Stimulated activated CD4-positive, alpha-beta T cell treated with anti-CD3 and anti-CD28 coated beads, Interleukin-15, amount 100 ng/mL, for 48 hours (primary cell): ENCODE measurements at regions not wholly inside any gene's neighbourhood (a gene's known extent, or its start where the extent isn't known, plus 50 kb on each side); places are given as distances from the start of the nearest gene placed in this dataset.
"Not testable (repeated sequence)": the region's sequence is repeated elsewhere in the genome, so short reads cannot be mapped to it uniquely, and the experiment has no call there.

Experiments
- DNase-seq, 2 donors: peaks; one replicate each; pipeline ENCODE4 v3.0.0-alpha.2; 2020; ENCODE audit warnings: low read depth in 2 of 2

DNA sequence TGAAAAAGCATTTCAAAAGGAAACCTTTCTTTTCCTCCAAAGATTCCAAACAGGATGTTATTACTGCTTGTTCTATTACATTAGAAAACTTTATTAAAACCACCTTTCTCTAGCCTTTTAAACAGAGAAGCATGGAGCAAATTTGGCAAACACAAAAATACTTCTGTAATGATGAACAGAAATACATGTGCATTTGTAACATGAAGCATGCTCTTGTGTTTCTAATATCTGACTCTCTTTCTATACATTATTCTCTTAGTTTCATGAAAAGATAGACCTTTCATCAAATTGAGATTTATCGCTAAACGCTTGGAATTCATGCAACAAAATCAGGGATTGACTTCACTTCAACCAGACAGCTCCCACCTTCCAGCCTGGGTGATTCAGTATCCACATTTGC, 152.8 kb upstream of the IRS2 start:
- no peak for DNase-seq

DNA sequence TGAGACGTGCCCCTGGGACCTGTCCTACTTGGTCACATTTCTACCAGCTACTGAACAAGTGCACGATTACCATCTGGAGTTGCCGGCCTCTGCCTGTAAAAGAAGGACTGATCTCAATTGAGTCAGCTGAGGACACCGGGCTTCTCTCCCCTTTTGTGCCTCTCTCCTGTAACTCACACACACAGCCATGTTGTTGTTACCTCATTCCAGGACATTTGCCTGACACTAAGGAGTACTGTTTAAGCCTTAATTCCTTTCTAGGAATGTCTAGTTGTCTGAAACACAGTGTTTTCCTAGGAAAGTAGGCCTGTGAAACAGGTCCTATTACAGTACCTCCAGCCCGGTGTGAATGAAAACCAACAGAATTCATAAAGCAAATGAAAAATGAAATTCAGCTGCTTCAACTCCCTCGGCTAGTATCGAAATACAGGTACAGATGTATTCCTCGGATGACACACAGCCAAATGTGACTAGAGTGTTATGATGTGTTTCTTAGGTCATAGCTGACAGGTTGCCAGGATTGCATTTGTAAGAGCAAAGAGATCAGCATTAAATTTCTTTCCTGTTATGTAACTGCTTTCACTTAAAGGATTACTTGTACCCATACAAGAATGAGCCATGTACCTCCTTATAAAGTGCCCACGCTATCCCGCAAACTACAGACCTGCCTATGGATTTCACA, 152.0 kb upstream of the IRS2 start:
- no peak for DNase-seq

DNA sequence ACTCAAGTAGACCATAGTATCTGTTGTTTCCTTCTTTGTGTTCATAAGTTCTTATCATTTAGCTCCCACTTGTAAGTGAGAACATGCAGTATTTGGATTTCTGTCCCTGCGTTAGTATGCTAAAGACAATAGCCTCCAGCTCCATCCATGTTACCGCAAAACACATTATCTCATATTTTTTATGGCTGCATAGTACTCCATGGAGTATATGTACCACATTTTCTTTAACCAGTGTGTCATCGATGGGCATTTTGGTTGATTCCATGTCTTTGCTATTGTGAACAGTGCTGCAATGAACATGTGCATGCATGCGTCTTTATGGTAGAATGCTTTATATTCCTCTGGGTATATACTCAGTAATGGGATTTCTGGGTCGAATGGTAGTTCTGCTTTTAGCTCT, 148.1 kb upstream of the IRS2 start:
- not testable (repeated sequence) for DNase-seq

DNA sequence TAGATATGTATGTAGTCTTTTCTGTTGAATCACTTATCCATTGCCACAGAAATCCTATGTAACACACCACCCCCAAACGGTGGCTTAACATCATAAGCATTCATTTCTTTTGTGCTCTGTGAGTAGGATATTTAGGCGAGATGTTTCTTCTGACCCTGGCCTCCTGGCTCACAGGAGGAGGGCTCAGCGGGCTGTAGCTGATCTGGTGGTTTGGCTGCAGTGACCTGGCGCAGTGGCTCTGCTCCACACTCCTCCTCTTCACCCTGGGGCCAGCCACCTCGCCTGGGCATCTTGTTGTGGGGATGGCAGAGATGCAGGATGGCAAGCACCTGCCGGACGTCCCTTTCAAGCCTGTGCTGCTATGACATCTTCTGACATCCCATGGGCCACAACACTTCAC, 147.1 kb upstream of the IRS2 start:
- DNase-seq: no peak

DNA sequence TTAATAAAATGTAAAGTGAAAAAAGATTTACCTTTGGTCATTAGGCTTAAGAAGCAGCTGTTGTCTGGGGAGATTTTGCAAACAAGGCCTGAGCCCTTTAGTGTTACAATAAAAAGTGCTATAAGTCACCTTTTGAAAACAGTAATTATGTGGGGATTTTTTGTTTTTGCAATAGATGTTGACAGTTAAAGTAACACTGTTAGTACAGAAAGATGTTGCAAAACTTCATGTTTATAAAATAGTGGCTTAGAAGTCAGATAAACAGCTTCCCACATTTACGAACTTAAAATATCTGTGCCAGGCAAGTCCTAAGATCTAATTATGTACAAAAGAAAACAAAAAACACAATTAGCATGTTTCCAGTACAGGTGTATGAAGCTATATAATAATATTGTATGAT, 138.0 kb upstream of the IRS2 start:
- no peak for DNase-seq

DNA sequence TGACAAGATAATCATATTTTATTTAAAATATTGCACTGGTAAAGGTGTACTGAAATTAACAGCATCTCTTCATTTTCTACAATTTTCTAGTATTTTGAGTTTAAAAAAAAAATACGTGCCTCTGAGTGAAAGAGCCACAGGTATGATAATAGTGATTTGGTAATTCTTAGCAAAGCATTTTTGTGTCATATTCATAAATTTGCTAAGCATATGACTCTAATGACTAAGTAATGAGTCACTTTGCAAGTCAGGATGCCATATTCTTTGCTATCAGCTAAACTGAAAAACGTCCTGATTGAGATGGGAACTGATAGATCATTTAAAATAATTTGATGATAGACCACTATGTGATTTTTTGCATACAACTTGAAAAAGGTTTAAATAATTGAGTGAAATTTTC, 136.1 kb upstream of the IRS2 start:
- no peak for DNase-seq

DNA sequence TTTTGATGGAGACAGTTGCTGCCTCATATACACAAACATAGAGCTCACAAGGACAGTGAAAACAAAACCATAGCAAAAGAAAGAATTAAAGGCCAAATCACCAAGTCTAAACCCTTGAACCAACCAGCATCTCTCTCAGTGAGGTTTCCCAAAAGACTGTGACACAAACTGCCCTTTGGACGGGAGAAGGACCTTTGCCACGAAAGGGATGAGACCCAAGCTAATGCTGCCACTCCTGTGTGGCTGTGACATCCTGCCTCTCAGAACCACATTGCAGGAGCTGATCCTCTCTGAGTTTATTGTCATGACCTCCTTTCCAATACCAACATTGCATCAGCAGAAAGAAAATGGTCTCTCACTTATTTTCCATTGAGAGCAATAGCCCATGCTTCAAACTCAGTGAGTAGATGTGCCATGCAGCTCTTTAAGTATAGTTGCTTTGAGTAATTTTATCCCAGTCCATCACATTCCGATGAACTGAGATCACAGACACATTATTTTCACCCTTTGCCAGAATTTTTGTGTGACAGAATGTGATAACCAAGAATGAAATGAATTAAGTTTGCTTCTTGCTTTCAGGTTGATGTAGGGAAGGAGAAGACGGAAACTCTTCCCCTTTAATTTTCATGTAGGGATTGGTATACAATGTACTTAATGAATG, 133.5 kb upstream of the IRS2 start:
- no peak for DNase-seq

DNA sequence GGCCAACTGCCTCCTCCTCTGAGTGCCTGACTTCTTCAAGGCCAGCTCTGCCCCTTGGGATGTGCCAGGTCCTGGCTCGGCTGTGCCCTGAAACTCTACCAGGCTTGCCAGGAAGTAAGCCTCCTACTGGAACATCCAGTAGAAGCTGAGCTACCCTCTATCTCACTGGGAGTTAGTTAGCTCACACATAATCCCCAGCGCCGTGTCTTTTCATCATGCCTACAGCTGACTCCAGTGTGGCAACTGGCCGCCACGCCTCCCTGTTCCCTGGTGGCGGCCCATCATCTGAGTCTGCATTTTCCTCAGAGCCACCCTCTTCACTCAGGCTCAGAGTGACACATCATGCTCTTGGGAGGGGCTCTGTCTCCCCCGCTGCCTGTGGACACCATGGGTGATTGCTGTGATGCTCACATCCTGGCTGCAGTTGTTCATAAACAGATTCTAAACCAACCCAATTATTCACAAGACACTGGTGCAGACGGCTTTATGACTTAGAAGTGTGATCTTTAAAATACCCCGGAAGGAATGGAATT, 131.9 kb upstream of the IRS2 start:
- DNase-seq: no peak

DNA sequence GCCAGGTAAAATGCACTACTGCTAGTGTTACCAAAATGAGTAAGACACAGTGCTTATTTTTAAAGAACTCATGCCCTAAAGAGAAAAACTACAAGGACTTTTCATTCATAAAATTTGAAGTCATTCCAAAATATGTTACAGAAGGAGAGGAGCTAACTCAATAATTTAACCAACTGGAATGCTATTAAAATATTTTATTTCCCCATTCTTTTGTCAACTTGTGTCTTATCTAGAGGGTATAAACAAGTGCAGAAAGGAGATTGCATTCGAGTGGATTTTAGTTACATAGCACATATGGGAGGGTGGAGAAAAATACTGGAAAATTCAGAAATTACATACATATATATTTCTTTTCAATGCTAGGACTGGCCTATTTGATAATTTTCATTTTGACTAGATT, 131.0 kb upstream of the IRS2 start:
- DNase-seq: no peak

DNA sequence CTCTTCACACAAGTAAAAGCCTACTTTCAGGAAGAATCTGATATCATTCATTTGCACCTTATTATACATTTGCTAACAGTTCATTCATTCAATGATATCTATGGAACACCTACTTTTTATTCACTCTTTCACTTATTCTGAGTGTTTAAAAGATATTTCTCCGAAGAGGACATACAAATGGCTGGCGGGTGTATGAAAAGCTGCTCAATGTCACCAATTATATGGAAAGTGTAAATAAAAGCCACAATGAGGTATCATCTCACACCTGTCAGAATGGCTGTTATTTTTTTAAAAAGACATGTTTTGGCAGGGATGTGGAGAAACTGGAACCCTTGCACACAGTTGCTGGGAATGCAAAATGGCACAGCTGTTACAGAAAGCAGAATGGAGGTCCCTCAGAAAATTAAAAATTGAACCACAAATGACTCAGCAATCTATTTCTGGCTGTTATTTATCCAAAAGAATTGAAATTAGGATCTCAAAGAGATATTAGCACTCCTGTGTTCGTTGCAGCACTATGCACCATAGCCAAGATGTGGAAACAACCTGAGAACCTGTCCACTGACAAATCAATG, 127.6 kb upstream of the IRS2 start:
- DNase-seq: no peak

DNA sequence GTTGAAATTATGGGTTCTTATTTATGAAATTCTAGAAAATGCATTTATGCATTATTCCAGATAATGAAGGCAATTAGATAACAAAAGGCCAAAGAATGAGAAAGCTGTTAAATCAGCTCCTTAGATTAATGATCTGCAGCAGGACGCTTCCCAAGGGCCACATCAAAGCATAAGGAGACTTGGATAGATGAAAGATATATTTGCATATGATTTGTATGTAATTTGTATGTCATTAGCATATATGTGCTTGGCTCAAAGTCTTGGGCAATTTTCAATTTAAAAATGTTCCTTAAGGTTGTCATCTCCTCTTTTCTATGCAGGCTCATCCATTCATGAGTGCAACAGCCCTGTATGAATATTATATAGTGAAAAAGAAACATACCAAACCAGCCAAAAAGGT, 126.8 kb upstream of the IRS2 start:
- DNase-seq: no peak

DNA sequence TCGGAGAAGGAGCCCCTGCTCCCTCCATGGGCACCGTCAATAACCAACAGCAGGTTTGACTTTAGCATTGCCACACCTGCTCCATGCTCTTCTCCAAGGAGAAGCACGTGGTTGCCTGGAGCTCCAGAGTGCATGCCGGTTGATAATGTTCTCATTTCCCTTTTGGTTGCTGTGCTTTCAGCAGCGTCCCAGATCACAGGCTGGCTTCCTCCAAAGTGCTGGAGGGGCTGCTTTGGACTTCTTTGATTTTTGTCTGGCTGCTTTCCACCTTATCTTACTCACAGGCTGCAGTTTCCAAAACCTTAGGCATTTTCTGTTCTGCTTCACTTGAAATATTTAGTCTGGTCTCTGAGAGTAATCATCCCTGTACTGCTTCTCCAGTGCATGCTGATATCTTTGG, 123.8 kb upstream of the IRS2 start:
- no peak for DNase-seq

DNA sequence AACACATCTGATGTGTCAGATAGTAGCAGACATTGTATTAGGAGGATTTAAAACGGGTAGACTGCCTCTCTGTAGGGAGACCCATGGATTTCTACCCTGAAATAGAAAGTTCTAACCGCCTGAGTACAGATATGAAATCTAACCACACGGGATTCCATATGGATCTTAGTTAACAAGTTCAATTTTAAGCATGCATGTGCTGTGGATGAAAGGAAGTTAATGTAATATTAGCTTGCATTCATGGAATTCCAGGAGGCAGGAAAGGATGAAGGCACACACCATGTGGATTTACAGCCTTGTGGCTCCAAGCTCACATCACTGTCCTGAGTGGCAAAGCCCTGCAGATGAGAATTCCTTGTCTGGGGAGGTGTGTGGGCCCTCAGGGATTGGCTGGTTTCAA, 120.6 kb upstream of the IRS2 start:
- DNase-seq: no peak

DNA sequence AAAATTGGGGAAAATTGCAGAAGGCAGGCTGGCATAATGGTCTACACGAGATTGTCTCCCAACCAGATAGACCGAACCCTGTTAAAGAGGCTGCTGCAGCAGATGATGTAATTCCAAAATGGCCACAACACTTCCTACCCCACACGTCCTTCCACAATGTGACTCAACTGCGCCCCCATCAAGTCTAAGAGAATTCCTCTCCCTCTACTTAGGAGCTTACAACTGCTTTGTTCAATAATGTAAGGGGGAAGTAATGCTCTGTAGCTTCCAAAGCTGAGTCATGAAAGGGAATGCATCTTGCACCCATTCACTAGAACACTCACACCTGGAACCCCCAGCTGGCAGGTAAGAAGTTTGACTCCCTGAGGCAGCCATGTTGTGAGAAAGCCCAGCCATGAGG, 117.8 kb upstream of the IRS2 start:
- DNase-seq: no peak

DNA sequence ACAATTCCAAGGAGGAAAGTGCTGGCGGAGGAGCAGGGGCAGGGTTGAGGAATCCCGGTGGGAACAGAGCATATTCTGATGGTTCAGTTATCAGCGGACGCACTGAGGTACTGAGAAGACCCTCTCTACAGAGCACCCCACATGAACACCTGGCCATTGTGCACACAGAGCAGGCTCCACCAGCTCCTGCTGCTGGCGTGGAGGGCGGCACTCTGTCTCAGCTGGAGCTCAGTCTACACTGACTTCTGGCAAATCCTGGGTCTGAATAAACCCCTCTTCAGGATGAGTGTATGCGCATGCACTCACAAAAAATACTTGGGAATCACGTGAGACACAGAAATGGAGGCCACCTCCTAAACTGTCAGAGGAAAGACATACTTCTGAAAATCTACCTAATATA, 114.4 kb upstream of the IRS2 start:
- DNase-seq: no peak

DNA sequence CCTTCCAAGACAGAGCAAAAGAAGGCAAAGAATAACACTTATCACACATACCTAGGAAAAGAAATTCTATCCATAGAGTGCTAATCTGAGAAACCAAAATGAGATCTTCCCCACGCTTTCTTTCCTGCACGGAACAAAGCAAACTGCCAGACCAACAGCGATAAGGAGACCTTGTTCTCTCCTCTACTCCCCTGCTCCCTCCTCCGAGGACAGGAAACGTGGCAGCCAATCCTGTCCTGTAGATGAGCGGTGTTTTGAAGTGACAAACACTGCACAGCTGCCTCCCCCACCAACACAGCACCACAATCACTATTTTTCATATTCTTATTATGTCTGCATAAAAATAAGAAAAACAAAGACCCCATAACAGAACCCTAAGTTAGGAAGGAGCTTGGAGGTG, 113.9 kb upstream of the IRS2 start:
- DNase-seq: no peak

DNA sequence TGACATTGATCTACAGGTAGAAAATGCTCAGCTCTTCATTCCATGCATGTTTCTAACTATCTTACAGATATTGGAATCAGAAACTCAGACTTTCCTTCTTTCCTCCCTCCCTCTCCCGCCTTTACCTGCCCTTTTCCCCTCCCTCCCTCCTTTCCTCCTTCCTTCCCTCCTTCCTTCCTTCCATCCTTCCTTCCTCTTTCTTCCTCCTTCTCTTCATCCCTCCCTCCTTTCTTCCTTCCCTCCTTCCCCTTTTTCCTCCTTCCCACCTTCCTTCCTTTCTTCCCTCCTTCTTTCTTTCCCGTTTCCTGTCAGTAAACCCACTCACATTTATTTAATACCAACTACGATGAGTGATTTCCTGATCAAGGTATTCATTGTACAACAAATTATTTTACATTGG, 113.4 kb upstream of the IRS2 start:
- DNase-seq: no peak

DNA sequence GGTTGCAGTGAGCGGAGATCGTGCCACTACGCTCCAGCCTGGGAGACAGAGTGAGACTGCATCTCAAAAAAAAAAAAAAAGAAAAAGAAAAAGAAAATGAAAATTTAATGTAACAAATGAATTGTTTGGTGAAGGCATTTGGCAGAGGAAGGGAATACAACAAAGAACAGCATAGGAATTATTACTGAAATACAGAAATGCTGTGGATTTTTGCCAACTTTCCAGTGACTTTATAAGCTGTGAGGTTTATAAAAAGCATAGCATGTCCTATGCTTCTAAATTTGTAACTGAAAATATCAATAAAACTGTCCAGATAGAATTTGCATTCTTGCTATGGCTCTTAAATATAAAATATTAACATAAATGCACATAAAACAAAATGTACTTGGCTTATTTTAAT, 112.9 kb upstream of the IRS2 start:
- DNase-seq: no peak

DNA sequence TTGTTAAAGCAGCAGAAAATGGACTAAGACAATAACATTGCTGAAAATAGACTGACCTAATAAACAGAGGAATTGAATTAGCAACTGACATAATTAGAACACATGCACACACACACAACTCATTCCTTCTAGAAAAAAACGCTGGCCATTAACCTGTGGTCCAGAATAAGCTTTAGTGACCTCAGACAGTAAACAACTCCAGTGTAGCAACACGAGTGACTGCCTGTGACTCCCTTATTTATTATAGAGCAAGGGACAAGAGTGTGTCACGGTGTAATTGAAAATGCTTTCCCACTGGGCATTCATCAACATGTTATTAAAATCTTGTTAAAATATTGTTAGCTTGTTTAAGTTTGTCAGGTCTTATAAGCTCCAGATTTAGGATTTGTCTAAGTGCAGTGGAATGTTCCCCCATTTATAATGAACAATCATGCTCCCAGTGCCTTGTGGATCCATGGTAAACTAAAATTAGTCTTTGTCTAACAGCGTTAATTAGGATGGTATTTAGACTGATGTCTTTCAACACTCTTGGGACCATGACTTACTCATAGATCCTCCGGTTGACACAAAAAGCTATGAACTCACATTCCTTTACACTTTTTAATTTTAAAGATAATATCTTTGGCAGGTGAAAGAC, 111.7 kb upstream of the IRS2 start:
- no peak for DNase-seq

DNA sequence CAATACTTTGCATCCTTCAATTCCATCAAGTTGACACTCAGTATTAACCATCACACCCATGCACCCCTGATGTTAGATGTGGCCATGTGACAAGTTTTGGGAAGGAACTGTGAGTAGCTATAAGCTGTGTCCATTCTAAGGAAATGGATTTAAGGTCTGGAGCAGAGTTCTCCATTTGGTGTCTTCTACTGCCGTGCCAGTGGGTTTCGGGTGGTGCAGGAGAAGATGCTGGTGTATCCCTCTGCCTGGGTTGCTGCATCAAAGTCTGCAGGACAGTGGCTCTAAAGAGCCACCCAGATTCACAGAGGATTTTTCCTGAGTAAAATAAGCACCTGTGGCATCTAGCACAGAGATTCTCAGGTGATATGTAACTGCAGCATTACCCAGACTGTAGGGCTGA, 105.7 kb upstream of the IRS2 start:
- no peak for DNase-seq

DNA sequence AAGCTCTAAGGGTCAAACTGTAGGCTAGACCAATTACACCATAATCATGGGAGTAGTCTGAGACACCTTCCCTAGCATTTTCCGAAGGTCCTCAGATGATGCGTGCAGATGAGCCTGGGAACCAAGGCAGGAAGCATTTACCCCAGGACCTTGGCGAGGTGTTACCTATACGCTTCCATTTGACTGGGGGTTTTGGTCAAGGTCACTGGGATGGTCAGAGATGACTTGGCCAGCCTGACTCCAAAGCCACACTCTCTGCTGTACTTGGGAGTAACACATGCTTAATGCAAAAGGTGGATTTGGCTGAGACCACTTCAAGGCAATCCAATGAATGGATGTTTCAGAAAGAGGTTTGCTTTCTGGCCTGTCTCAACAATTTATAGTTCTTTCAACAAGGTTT, 98.9 kb upstream of the IRS2 start:
- DNase-seq: no peak

DNA sequence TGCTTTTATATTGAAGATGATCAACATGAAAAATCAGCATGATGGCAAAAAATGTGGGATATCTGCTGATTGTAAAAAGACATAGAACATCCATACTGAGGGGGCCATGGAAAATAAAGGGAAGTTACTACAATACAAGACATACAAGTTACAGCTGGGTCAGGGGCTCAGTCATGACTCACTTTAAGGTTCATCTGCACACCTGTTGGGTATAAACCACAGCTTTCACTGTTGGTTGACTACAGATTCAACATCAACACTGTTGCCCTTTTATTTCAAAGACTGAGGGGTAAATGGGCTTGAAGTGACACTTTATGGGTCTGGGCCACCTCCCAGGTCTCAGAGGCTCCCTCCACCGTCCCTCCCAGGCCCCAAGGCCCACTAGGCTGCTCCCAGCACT, 98.1 kb upstream of the IRS2 start:
- DNase-seq: no peak
